ENCODE measurements at regions not wholly inside any gene's neighbourhood (a gene's known extent, or its start where the extent isn't known, plus 50 kb on each side); places are given as distances from the start of the nearest gene placed in this dataset.

DNA sequence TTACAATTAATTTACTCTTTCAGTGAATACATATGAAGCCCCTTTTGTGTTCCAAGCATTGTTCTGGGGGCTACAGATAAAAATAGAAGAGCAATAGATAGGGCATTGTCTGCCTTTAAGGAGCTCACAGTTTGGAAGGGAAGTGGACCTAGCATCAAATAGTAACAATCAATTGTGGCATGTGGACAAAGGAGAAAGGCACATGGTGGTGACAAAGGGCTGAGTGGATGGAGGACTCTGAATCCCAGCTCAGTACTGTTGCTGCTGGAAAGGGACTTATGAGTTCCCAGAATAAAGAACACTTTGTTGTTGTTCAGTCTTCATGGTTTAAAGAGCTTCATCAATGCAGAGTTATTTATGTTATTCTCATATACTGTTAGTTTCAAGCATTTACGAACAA lies 217.7 kb downstream of the HRH4 start:
- Histone ChIP-seq H3K4me1 (ENCODE audit: control insufficient read depth in 1 of 2, insufficient read depth in 2 of 2, low read length in 2 of 2) (no peaks in the 10 kb centered on the region), H3K9me3 (ENCODE audit: control insufficient read depth in 1 of 2, low read length in 2 of 2) (peaks cover 0 to 7% of the 10 kb centered on the region in 2 donors), H3K27me3 (ENCODE audit: low read depth, low read length) (no peaks in the 10 kb centered on the region), H3K4me3 (ENCODE audit: low read depth in 1 of 2, low read length in 2 of 2) (no peak overlapping the region), H3K36me3 (ENCODE audit: control insufficient read depth in 1 of 2, insufficient read depth in 2 of 2, low read length in 2 of 2) (no peaks in the 10 kb centered on the region), H3K27ac (ENCODE audit: low read length) (no peak overlapping the region)

DNA sequence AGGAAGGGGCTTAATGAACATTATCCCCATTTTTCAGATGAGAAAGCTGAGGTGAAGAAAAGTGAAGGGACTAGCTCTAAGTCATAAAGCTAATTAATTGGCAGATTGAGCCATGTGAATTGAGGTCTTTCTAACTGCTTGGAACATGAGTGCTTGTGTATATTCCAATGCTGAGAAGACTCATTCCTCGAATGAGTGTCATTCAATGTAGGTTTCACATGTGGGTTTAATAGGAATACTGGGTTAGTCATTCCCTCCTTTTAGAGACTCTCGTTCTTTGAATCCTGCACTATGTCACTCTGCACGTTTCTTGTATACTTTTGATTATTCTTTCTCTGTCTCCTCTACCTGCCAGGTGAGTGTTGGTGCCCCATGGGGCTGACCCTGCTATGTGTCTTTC lies 218.2 kb downstream of the HRH4 start:
- Histone ChIP-seq H3K27me3 (ENCODE audit: low read depth, low read length) (no peaks in the 10 kb centered on the region), H3K27ac (ENCODE audit: low read length) (no peak overlapping the region), H3K4me1 (ENCODE audit: control insufficient read depth in 1 of 2, insufficient read depth in 2 of 2, low read length in 2 of 2) (no peaks in the 10 kb centered on the region), H3K9me3 (ENCODE audit: control insufficient read depth in 1 of 2, low read length in 2 of 2) (peaks cover 0 to 7% of the 10 kb centered on the region in 2 donors), H3K36me3 (ENCODE audit: control insufficient read depth in 1 of 2, insufficient read depth in 2 of 2, low read length in 2 of 2) (no peaks in the 10 kb centered on the region), H3K4me3 (ENCODE audit: low read depth in 1 of 2, low read length in 2 of 2) (no peak overlapping the region)

DNA sequence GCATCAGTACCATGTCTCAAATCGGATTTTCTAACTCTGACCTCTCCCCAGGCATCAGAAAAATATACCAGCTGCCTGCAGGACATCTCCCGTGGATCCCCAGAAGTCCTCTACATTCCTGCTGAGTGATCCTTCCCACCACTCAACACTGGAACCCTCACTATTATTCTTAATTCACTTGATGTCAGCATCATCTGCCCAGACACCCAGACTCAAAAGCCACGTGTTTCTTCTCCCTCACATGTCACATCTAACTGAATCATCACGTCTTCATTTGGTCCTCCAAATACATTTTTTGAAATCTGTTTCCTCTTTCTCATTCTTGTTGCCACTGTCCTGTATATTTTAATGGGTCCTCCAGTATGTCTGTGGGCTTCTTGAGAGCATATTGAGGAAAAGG lies 218.6 kb downstream of the HRH4 start:
- H3K27me3 ChIP-seq (ENCODE audit: low read depth, low read length) = no peaks in the 10 kb centered on the region
- H3K9me3 ChIP-seq (ENCODE audit: control insufficient read depth in 1 of 2, low read length in 2 of 2) = peaks cover 0 to 7% of the 10 kb centered on the region in 2 donors
- no peaks in the 10 kb centered on the region for H3K4me1 ChIP-seq (ENCODE audit: control insufficient read depth in 1 of 2, insufficient read depth in 2 of 2, low read length in 2 of 2)
- no peaks in the 10 kb centered on the region for H3K36me3 ChIP-seq (ENCODE audit: control insufficient read depth in 1 of 2, insufficient read depth in 2 of 2, low read length in 2 of 2)
- no peak overlapping the region for H3K4me3 ChIP-seq (ENCODE audit: low read depth in 1 of 2, low read length in 2 of 2)
- H3K27ac ChIP-seq (ENCODE audit: low read length) = no peak overlapping the region

DNA sequence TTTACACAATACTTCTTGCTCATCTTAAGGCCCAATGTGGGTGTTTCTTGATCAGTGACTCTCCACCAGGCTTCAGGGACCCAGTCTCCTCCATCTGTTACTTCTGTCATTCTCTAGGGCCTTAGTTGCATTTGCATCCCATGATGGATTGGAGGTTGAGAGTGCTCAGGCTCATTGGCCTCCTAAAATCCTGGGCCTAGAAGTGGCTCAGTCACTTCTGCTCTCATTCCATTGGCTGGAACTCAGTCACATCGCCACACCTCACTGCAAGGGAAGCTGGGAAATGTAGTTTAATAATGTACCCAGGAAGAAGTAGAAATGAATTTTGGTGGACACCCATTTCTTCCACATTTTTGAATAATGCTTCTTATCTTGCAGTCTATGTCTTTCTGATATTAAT lies 223.5 kb downstream of the HRH4 start:
- Histone ChIP-seq H3K4me1 (ENCODE audit: control insufficient read depth in 1 of 2, insufficient read depth in 2 of 2, low read length in 2 of 2) (no peaks in the 10 kb centered on the region), H3K36me3 (ENCODE audit: control insufficient read depth in 1 of 2, insufficient read depth in 2 of 2, low read length in 2 of 2) (no peaks in the 10 kb centered on the region), H3K27ac (ENCODE audit: low read length) (no peak overlapping the region), H3K9me3 (ENCODE audit: control insufficient read depth in 1 of 2, low read length in 2 of 2) (peaks cover 0 to 7% of the 10 kb centered on the region in 2 donors), H3K4me3 (ENCODE audit: low read depth in 1 of 2, low read length in 2 of 2) (no peak overlapping the region), H3K27me3 (ENCODE audit: low read depth, low read length) (no peaks in the 10 kb centered on the region)

DNA sequence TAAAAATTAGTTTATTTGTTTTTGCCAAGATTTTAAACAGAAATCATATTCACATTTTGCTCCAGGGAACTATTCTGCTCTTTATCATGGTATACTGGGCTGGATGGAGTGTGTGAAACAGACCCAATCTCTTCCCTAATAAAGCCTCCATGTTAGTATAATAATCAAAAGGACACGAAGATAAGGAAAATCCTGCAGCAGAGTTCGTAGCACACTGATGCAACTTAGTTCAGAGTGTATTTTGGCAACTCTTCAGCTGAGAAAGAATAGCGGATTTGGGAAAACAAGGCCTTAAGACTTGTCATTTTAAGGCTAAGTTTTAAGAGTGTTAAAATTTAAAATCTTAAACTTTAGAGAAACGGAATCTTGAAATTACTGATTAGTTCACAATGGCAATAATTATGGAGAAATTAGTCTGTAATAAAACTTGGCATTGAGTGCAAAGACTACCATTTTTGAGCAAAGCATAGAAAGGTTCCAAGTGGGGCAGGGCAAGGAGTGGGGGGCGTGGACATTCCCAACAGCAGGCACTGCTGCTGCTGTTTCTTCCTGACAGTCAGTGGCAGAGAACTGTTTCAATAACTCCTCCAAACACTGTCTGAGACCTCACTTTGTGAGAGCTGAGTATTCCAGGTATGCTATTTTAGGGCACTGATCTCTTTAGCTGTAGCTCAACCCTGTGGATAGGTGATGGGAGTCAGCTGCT lies 225.0 kb downstream of the HRH4 start:
- H3K27ac ChIP-seq (ENCODE audit: low read length) = no peak overlapping the region
- no peak overlapping the region for H3K4me3 ChIP-seq (ENCODE audit: low read depth in 1 of 2, low read length in 2 of 2)
- H3K9me3 ChIP-seq (ENCODE audit: control insufficient read depth in 1 of 2, low read length in 2 of 2) = peaks cover 0 to 7% of the 10 kb centered on the region in 2 donors
- no peaks in the 10 kb centered on the region for H3K4me1 ChIP-seq (ENCODE audit: control insufficient read depth in 1 of 2, insufficient read depth in 2 of 2, low read length in 2 of 2)
- H3K27me3 ChIP-seq (ENCODE audit: low read depth, low read length) = no peaks in the 10 kb centered on the region
- no peaks in the 10 kb centered on the region for H3K36me3 ChIP-seq (ENCODE audit: control insufficient read depth in 1 of 2, insufficient read depth in 2 of 2, low read length in 2 of 2)

DNA sequence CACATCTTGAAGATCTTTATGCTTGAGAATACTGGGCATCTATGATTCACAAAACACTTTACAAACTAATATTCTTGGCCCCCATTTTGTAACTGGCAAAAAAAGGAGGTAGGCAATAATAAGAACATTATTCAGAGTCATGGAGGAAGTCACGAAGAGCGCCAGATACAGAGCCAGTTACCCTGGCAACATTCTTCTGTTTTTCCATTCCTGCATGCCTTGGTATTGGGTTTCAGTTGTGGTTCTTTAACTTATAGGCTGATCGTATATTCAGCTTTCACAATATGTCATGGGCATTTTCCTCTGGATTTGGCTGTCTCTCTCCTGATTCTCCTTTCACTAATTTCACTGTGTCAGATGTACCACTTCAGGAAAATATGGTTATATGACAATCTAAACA lies 234.7 kb downstream of the HRH4 start:
- Histone ChIP-seq H3K4me1 (ENCODE audit: control insufficient read depth in 1 of 2, insufficient read depth in 2 of 2, low read length in 2 of 2) (no peaks in the 10 kb centered on the region), H3K4me3 (ENCODE audit: low read depth in 1 of 2, low read length in 2 of 2) (no peak overlapping the region), H3K36me3 (ENCODE audit: control insufficient read depth in 1 of 2, insufficient read depth in 2 of 2, low read length in 2 of 2) (no peaks in the 10 kb centered on the region), H3K27me3 (ENCODE audit: low read depth, low read length) (no peaks in the 10 kb centered on the region), H3K27ac (ENCODE audit: low read length) (no peak overlapping the region), H3K9me3 (ENCODE audit: control insufficient read depth in 1 of 2, low read length in 2 of 2) (peaks cover 0 to 12% of the 10 kb centered on the region in 2 donors)

DNA sequence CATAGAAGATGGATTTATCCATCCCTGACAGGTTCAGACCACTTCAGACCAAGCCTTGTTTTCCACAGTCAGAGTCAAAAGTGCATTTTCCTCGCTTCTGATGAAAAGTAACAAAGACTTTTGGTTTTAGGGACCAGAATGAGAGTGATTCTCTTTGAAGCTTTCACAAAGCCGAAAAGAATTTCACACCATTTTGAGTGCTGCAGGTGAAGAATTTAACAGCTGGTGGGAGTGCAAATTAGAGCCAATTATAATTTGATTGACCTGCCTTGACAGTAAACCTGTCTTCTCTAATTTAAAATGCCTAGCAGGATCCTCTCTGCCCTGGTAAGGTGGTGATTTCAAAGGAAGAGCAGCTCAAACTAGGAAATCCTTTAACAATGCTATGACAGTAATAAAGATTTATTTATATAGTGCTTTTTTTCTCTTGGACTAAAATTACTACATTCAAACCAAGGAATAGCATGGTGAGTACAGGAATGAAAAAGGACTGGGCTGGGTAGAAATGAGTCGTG lies 241.6 kb downstream of the HRH4 start:
- no peak overlapping the region for H3K4me3 ChIP-seq (ENCODE audit: low read depth in 1 of 2, low read length in 2 of 2)
- H3K4me1 ChIP-seq (ENCODE audit: control insufficient read depth in 1 of 2, insufficient read depth in 2 of 2, low read length in 2 of 2) = no peaks in the 10 kb centered on the region
- no peak overlapping the region for H3K27ac ChIP-seq (ENCODE audit: low read length)
- peaks cover 0 to 8% of the 10 kb centered on the region in 2 donors for H3K9me3 ChIP-seq (ENCODE audit: control insufficient read depth in 1 of 2, low read length in 2 of 2)
- H3K36me3 ChIP-seq (ENCODE audit: control insufficient read depth in 1 of 2, insufficient read depth in 2 of 2, low read length in 2 of 2) = no peaks in the 10 kb centered on the region
- H3K27me3 ChIP-seq (ENCODE audit: low read depth, low read length) = no peaks in the 10 kb centered on the region

DNA sequence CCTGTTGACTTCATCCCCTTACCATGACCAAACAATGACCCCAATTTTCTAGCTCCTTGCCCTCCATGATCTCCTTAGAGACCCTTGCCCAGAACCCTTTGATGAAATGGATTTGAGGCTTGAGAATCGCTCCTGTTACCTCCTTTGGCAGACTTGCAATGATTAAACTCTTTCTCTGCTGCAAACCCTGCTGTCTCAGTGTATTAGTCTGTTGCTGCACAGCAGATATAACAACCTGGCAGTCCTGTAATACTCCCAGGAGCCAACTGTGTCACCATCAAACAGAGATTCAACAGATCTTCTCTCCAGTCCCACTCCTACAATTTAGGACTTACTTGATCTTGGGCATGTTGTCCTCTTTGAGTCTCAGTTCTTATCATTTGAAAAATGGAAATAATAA lies 242.9 kb downstream of the HRH4 start:
- Histone ChIP-seq H3K27ac (ENCODE audit: low read length) (no peak overlapping the region), H3K4me1 (ENCODE audit: control insufficient read depth in 1 of 2, insufficient read depth in 2 of 2, low read length in 2 of 2) (no peaks in the 10 kb centered on the region), H3K36me3 (ENCODE audit: control insufficient read depth in 1 of 2, insufficient read depth in 2 of 2, low read length in 2 of 2) (no peaks in the 10 kb centered on the region), H3K27me3 (ENCODE audit: low read depth, low read length) (no peaks in the 10 kb centered on the region), H3K9me3 (ENCODE audit: control insufficient read depth in 1 of 2, low read length in 2 of 2) (peaks cover 0 to 8% of the 10 kb centered on the region in 2 donors), H3K4me3 (ENCODE audit: low read depth in 1 of 2, low read length in 2 of 2) (no peak overlapping the region)

DNA sequence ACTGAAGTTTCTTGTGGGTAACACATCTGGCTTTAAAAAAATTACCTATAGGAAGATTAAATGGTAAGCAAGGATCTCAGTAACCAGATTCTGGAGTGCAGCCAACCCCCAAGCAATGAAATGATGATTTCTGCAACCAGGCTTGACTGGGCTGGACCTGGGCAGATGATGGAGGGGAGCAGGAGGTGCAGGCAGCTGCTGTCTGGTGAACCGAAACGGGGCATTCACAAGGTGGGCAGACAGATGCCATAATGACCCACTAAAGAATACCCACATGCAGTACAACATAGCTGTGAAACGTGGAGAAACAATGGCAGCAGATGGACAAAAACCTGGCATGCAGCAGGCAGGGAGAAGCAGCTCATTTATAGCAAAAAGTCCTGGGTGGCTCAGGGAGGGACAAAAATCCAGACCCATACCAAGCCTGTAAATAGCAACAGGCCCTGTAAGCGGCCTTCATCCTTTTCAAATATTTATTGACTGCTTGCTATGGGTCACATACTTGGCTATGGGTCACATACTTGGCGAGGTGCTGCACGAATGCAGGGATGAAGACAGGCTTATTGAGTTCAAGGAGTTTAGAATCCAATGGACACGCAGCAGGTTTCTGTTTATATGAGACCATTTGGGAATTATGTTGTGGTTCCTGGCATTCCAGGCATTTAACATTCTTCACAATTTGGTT lies 244.7 kb downstream of the HRH4 start:
- Histone ChIP-seq H3K4me1 (ENCODE audit: control insufficient read depth in 1 of 2, insufficient read depth in 2 of 2, low read length in 2 of 2) (no peaks in the 10 kb centered on the region), H3K4me3 (ENCODE audit: low read depth in 1 of 2, low read length in 2 of 2) (no peak overlapping the region), H3K27me3 (ENCODE audit: low read depth, low read length) (no peaks in the 10 kb centered on the region), H3K36me3 (ENCODE audit: control insufficient read depth in 1 of 2, insufficient read depth in 2 of 2, low read length in 2 of 2) (no peaks in the 10 kb centered on the region), H3K27ac (ENCODE audit: low read length) (no peak overlapping the region), H3K9me3 (ENCODE audit: control insufficient read depth in 1 of 2, low read length in 2 of 2) (peaks cover 0 to 8% of the 10 kb centered on the region in 2 donors)

DNA sequence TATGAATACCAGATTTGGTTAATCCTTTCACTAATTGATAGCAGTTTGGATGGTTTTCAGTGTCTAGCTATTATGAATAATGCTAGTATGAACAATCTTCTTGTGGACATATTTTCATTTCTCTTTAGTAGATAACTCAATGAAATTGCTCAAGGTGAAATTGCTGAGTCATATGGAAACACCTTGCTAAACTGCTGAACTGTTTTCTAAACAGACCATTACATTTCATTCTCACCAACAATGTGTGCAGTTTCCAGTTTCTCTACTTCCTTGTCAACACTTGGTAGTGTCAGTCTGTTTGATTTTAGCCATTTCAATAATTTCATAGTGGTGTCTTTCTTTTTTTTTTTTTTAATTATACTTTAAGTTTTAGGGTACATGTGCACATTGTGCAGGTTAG lies 250.0 kb downstream of the HRH4 start:
- H3K9me3 ChIP-seq (ENCODE audit: control insufficient read depth in 1 of 2, low read length in 2 of 2) = no peaks in the 10 kb centered on the region
- no peaks in the 10 kb centered on the region for H3K4me1 ChIP-seq (ENCODE audit: control insufficient read depth in 1 of 2, insufficient read depth in 2 of 2, low read length in 2 of 2)
- no peak overlapping the region for H3K27ac ChIP-seq (ENCODE audit: low read length)
- no peaks in the 10 kb centered on the region for H3K36me3 ChIP-seq (ENCODE audit: control insufficient read depth in 1 of 2, insufficient read depth in 2 of 2, low read length in 2 of 2)
- no peaks in the 10 kb centered on the region for H3K27me3 ChIP-seq (ENCODE audit: low read depth, low read length)
- H3K4me3 ChIP-seq (ENCODE audit: low read depth in 1 of 2, low read length in 2 of 2) = no peak overlapping the region

DNA sequence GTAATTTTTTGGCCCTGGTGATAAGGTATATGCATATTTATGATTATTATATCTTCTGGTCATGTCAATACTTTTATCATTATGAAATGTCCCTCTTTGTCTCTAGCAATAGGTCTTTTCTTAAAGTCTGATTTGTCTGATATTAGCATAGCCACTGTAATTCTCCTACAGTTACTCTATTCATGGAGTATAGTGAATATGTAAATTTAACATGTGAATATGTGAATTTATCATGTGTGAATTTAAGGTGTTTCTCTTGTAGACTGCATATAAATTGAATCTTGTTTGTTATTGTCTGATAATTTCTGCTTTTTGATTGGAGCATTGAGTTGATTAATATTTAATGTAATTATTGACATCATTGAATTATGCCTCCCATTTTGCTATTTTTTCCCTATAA lies 259.4 kb downstream of the HRH4 start:
- Histone ChIP-seq H3K27ac (ENCODE audit: low read length) (no peak overlapping the region), H3K27me3 (ENCODE audit: low read depth, low read length) (no peaks in the 10 kb centered on the region), H3K9me3 (ENCODE audit: control insufficient read depth in 1 of 2, low read length in 2 of 2) (no peaks in the 10 kb centered on the region), H3K4me3 (ENCODE audit: low read depth in 1 of 2, low read length in 2 of 2) (no peak overlapping the region), H3K36me3 (ENCODE audit: control insufficient read depth in 1 of 2, insufficient read depth in 2 of 2, low read length in 2 of 2) (no peaks in the 10 kb centered on the region), H3K4me1 (ENCODE audit: control insufficient read depth in 1 of 2, insufficient read depth in 2 of 2, low read length in 2 of 2) (no peaks in the 10 kb centered on the region)

All from muscle layer of duodenum (tissue), 2 donors.